Pulmonary artery endothelial cell (primary cell): ENCODE measurements at regions not wholly inside any gene's neighbourhood (a gene's known extent, or its start where the extent isn't known, plus 50 kb on each side); places are given as distances from the start of the nearest gene placed in this dataset.
"Not testable (repeated sequence)": the region's sequence is repeated elsewhere in the genome, so short reads cannot be mapped to it uniquely, and the experiment has no call there.

Source experiments
- DNase-seq: peaks from one replicate; pipeline ENCODE4 v3.0.0-alpha.2; 2011; ENCODE audit warnings: low read depth, low spot score

DNA sequence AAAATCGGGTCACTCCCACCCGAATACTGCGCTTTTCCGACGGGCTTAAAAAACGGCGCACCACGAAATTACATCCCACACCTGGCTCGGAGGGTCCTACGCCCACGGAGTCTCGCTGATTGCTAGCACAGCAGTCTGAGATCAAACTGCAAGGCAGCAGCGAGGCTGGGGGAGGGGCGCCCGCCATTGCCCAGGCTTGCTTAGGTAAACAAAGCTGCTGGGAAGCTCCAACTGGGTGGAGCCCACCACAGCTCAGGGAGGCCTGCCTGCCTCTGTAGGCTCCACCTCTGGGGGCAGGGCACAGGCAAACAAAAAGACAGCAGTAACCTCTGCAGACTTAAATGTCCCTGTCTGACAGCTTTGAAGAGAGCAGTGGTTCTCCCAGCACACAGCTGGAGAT is 325.7 kb upstream of the PIK3R1 start:
- DNase-seq: not testable (repeated sequence)

DNA sequence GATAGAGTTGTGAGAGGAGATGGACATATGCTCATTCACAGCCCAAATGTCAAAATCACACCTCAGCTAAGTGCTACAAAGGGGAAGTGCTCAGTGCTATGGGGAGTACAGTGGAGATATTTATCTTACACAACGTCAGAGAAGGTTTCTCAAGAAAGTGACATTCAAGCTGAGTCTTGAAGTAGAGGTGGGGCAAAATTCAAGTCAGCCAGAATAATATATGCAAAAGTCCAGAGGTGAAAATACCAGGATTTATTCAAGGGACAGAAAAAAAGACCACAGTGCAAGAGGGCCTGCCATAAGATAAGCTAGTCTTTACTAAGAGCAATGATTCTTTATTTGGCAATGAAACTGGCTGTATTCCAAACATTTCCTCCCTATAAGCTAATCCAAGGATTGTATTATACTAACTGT is 327.8 kb upstream of the PIK3R1 start:
- no peak for DNase-seq

DNA sequence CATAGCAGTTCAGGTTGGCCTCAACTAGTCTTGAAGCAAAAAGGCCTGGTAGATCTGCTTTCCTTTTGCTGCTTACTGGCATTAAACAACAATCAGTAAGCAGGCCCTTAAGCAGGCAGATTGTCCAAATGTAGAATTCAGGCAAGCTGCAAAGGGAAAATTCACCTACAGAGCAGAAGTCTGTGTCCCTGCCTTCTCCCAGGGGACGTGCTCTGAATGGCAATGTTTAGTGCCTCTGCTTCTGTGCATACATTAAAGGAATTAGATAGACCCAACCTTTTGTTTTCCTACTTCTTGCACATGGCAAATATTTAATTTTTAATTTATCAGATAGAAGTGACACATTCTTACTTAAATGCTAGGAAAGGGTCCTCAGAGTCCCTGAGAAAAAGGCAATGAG is 328.8 kb upstream of the PIK3R1 start:
- no peak for DNase-seq

DNA sequence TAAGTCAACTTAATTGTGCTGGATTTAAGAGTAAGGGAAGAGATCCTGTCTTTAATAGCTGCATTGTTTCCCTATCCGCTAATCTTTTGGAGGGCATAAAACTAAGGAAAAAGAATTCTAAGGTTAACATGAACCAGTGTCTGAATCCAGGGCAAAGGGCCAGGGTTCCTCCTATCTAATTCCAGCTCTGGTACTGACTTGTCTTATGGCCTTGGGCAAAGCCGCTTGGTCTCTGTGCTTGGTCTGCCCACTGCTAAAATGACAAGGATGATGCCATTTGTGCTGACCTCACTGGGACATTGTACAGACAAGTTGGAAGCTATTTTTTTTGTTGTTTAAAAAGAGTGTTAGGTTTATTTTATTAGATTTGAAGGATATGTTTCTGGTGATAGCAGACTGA is 334.7 kb upstream of the PIK3R1 start:
- no peak for DNase-seq

DNA sequence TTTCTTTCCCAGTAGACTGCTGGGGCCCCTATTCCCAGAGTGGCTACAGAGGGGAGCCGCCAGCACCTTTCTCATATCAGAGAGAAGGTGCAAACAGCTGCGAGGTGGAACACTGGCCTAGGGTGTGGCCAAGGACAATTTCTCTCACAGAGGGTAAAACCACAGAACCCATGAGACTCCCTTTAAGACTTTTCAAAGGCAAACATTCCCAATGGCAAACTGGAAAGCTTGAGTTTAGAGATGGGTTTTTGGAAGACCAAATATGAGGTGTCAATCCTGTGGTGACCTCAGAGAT is 335.1 kb upstream of the PIK3R1 start:
- DNase-seq: no peak

DNA sequence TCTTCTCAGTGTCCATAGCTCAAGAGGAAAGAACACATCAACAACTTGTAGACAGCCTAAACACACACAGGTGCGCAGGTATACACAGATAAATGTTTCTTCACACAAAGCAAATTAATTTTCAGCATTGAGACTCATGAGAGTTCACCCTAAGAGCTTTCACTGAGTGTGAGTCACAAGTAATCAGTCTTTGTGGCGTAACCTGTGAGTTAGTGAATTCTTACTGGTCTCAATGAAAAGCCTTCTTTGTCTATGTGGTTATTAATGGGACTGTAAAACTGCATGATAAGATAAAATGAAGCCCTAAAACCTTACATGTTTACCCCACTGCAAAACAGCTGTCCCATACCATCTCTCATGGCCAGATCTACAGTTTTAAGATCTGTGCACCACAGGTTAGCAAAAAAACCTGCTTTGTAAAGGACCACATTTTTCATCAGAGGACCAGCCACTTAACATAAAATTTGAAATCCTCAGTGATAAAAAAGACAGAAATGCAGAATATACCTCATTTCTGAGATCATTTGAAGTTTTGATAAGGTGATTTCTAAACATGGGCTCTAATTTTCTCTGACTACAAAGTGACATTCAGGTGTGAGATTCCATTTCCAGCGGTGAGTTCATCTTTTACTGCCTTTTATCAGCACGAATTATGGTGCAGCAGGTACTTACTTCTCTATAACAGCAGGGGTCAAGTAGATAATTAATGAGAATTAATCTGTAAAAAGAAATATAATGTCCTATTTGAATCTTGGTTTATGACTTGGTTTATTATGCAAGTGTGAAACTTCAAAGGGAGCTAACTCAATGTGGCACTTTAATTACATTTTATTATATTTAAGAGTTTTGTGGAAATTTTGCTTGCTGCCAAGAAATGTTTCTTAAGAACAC is 335.7 kb upstream of the PIK3R1 start:
- DNase-seq: no peak

DNA sequence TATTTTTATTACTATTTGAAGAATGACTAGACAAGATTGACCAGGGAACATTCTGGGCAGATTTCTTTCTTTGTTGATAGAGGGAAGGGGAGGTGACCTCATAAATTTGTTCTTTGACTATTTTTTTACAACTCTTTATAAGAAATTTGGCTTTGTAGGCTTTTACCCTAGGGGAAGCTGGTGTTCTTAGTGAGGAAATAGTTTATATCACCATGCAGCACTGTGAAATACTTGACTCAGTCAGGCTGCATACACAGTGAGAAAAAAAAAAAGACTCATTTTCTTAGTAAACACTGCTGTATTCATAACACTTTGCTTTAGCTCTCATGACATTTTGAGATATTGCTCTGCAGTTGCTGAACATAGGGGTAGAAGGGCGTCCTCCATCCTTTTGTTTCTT is 336.6 kb upstream of the PIK3R1 start:
- no peak for DNase-seq

DNA sequence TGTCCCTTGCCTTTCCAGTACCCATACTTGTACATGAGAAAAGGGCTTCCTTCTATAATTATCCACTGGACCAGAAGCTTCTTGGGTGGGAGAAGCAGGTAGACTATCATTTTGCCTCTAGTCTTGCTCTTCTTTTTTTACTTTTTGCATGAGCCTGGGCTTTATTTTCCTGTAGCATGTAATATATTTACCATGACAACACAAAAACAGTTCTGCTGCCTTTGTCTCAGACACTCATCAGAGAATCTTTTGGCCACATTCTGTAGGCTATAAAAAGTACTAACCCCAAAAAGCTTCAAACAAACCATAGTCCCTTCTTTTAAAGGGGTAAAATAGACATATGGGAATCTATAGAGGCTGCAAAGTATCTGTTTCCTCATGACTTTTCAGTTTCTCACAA is 339.2 kb upstream of the PIK3R1 start:
- no peak for DNase-seq

DNA sequence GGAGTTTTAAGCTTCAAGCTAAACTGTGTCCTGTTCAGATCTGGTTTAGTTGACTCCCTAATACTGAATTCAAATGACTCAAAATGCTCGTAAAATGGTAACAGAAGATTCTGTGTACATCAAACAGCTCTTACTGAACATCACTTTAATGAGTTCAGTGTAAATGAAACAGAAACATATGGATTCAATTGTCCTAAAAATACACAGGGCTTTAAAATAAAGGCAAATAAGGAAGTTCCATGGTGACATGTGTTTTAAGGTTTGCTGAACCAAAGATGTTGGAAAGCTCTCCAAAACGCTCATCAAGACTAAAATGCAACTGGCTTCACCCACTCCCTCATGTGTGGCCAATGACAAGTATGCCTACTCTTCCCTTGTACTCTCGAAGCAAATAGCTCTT is 340.0 kb upstream of the PIK3R1 start:
- no peak for DNase-seq

DNA sequence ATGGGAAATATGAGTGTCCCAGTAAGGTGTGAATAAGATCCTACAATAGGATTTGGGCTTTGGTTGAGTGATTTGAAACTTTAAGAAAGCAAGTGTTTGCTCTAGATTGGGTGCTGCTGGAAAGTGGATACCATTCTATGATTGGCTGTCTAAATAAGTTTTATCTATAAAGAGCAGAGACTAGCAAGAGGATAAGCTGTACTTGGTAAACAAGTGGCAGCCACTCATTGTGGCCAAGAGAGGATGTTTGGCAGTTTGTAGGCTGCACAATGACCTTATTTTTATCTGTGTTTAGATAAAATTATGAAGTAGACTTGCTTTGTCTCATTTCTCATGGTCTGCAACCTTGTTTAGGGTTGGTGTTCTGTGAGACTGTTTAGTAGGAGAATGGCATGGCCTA is 341.6 kb upstream of the PIK3R1 start:
- DNase-seq: no peak

DNA sequence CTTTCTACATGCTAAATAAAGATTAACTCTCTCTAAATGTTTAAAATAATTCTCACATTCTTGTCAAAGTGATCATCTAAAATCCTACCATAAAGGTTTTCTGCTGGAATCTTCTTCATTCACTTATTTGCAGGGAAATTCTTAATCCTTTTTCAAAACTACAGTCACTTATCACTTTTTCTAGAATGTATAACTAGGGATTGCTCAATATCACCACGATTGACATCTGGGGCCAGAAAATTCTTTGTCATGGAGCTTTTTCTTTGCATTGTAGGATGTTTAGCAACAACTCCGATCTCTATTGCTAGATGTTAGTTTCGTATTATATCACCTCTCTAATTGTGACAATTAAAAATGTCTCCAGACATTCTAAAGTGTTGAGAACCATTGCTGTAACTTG is 344.9 kb upstream of the PIK3R1 start:
- no peak for DNase-seq

DNA sequence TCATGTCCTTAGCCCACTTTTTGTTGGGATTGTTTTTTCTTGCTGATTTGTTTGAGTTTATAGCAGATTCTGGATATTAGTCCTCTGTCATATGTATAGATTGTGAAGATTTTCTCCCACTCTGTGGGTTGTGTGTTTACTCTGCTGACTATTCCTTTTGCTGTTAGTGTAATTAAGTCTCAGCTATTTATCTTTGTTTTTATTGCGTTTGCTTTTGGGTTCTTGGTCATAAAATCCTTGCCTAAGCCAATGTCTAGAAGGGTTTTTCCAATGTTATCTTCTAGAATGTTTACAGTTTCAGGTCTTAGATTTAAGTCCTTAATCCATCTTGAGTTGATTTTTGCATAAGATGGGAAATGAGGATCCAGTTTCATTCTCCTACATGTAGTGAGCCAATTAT is 351.2 kb upstream of the PIK3R1 start:
- not testable (repeated sequence) for DNase-seq

DNA sequence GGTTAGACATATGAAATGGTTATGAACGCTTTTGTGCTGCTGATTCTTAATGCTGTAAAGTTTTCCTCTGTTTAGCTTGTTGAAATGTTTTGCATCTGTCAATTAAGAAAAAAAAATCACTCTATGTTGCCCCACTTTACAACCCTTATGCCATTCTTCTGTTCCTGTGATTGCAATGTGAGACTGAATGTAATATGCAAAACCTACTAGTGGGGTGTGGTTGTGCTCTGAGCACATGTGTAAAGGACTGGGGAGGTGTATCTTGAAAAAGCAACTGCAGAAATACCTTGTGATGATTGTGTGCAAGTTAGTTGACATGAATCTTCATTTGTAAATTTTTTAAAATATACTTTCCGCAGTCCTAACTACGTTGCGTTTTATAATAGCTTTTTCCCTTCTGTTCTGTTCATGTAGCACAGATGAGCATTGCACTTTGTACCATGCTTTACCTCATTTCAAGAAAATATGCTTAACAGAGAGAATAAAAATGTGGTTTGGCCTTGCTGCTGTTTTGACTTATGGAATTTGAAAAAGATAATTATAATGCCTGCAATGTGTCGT is 357.0 kb upstream of the PIK3R1 start:
- no peak for DNase-seq

DNA sequence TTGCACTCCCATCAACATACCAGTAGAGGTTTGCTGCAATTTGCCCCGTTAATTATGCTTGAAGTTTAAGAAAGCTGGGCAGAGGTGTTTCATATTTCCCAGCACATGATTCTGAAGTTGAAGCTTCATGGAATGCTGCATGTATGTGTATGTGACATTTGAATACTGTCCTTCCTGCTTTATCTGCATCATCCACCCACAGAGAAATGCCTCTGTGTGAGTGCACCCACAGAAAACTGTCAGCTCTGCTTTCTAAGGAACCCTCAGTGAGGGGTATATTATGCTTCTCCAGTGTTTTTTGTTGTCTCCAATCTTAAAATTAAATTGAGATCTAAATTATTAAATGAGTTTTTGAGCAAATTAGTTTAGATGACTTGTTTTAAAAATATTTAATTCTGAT is 358.1 kb upstream of the PIK3R1 start:
- DNase-seq: no peak

DNA sequence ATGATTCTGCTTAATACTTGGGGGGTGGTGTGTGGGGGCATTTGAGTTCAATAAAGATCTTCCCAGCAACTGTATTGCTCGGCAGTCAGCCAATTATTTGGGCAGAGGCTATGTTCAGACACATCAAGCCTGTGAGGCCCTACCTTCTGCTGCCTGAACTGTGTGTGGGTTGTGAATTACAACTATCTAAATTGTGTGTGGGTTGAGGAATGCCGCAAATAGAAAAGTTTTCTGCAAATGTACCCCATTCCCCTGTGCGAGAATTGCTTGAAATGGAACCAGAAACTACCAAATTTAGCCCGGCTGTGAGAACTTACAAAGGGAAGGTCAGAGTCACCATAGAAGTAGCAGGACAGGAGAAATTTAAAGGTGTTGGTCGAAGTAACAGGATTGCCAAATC is 360.0 kb upstream of the PIK3R1 start:
- no peak for DNase-seq

DNA sequence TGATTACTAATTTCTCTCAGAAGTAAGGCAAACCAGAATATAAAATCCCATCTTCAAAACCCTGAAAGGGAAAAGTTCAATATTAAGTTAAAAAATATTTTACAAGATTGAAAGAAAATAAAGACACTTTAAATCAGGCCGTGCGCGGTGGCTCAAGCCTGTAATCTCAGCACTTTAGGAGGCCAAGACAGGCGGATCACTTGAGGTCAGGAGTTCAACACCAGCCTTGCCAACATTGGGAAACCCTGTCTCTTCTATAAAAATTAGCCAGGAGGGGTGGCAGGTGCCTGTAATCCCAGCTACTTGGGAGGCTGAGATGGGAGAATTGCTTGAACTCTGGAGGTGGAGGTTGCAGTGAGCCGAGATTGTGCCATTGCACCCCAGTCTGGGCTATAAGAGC is 364.6 kb upstream of the PIK3R1 start:
- not testable (repeated sequence) for DNase-seq

DNA sequence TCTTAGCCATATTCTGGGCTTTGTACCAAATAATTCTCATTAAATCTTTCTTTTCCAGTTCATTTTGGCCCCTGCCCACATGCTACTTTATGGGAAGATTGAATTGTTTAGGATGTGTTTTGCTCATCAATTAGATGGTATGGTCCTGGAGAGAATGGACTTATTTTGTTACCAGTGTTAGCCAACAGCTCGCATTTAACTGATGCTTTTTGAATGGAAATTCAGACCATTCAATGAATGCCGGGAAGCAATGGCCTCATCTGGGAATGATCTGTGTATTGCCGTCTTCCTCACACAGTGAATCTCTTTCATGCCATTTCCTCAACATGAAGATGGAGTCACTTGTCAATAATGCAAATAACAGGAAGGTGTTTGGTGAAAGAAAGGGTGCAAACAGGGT is 370.6 kb upstream of the PIK3R1 start:
- DNase-seq: no peak

DNA sequence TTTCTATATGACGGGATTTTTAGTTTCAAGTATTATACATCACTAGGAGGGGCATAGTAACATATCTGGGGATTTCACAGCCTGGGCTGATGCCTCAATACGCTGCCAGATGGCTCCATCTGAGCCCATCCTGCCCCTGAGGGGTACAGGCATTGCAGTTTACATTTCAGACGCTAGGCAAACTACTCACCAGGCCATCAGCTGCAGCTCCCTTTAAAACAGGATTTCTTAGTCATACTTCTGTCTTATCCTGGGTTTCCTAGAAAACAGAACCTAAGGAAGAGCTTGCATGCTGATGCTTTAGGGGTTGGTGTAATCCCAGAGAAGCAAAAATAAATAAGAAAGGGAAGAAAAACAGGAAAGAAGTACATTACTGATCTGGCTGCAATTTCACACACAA is 372.8 kb upstream of the PIK3R1 start:
- peak; percentile 15 for DNase-seq

DNA sequence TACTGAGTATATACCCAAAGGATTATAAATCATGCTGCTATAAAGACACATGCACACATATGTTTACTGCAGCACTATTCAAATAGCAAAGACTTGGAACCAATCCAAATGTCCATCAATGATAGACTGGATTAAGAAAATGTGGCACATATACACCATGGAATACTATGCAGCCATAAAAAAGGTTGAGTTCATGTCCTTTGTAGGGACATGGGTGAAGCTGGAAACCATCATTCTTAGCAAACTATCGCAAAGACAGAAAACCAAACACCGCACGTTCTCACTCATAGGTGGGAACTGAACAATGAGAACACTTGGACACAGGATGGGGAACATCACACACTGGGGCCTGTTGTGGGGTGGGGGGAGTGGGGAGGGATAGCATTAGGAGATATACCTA is 378.3 kb upstream of the PIK3R1 start:
- DNase-seq: not testable (repeated sequence)

DNA sequence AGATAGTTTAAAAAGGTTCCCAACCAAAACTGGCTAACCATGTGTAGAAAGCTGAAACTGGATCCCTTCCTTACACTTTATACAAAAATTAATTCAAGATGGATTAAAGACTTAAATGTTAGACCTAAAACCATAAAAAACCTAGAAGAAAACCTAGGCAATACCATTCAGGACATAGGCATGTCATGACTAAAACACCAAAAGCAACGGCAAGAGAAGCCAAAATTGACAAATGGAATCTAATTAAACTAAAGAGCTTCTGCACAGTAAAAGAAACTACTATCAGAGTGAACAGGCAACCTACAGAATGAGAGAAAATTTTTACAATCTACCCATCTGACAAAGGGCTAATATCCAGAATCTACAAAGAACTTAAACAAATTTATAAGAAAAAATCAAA is 379.1 kb upstream of the PIK3R1 start:
- not testable (repeated sequence) for DNase-seq

DNA sequence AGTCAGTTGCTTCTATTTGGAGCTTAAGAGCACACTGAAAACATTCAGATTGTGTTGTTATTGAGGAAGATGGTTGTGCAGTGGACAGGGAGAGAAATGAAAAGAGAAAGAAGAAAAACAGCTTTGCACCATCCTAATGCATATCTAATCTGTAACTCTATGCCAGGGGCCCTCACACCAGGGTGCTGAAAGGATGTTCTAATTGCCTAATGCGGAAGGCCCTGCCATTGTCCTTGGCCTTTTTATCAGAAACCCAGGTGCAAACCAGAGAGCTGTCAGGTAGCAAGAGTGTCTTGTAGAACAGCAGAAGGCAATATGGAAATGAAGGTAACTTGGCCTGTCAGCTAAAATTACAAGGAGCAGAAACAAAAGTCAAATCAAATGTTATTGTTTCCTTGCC is 384.5 kb upstream of the PIK3R1 start:
- DNase-seq: no peak

DNA sequence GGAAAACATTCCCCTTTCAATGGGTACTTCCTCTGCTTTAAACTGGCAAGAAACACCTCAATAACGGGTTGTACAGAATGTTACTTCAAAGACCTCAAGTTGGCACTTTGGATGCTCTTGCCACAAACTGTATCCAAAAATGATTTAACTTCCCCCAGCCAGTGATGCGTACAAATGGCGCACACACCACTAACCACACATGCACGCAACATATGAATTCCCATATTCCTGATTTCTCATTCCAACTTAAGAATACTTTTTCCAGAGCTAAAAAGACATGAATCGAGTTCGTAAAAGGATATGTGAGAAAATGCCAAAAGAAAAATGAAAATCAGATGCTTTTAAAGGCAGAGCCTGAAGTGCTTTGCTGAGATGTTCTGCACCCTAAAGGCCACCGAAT is 388.0 kb upstream of the PIK3R1 start:
- no peak for DNase-seq

DNA sequence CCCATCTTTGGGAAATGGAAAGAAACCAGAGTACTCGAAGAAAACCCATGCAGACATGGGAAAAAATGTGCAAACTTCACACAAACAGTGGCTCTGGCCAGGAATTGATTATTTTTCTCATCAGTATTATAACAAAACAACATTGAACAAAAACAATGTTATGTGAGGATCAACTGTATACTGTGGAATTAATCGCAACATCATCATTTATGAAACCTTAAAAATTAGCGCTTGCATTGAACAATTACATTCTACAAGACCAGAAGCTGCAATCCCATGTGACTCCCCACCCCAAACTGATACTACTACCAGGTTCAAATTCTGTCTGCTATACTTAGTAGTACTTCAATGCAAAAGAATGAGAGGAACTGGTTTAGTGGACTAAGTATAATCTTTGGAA is 390.7 kb upstream of the PIK3R1 start:
- DNase-seq: no peak

DNA sequence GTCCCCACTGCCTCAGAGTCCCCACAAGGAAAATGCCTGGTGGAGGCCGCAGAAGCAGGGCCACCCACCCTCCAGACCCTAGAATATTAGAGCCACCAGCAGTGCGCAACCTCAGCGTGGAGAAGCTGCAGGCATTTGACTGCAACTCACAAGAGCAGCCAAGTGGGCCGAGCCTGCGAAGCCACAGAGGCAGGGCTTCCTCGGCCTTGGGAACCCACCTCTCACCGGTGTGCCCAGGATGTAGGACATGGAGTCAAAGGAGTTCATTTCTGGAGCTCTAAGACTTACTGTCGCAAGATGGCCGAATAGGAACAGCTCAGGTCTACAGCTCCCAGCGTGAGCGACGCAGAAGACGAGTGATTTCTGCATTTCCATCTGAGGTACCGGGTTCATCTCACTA is 397.9 kb upstream of the PIK3R1 start:
- no peak for DNase-seq
